ENCODE measurements at regions not wholly inside any gene's neighbourhood (a gene's known extent, or its start where the extent isn't known, plus 50 kb on each side); places are given as distances from the start of the nearest gene placed in this dataset.
"Not testable (repeated sequence)": the region's sequence is repeated elsewhere in the genome, so short reads cannot be mapped to it uniquely, and the experiment has no call there.

DNA sequence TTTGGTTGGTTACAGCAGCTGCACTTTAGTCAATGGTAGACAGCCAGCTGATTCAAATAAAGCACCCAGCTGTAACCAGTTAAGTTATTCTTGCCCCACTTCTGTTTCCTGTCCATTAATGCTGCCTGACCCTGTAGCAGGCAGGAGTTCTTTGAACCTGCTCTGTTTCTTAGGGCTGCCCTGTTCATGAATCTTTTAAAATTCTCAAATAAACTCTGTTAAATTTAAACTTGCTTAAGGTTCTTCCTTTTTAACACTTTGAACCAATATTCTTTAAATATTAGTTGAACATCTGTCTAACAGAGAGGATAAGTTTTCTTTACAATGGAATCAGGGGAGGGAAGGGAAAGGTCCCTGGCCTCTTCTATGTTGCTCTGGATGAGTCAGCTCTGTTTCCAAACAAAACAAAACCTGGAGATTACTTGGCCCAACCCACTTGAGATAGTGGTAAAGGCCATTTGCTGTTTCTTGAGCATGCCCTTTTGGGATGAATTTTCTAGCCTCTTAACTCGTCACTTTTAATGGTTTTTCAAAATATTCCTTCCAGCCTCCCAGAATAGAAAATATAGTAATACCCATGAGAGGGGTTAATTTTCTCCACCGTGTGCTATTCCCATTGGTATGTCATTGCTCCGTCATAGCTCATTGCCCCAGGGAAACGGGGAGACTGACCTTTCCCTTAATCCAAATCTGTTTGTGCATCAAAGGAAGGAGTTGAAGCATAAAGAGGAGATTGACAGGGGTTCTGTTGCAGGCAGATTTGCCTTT lies 112.1 kb upstream of the FHL2 start:
- no peak overlapping the region for H3K4me3 ChIP-seq
- TF ChIP-seq FOXP2 (optimal IDR thresholded peaks at IDR 0.05; ENCODE audit: control extremely low read depth, extremely low read length, insufficient read depth), result no peak
- no peak for TF ChIP-seq POLR2AphosphoS5 (IDR thresholded peaks at IDR 0.05; ENCODE audit: borderline replicate concordance, low read depth, low read length)
- TF ChIP-seq EZH2 (IDR thresholded peaks at IDR 0.05), result no peak
- DNase-seq (ENCODE audit: low read depth, low spot score), result no peak
- H3K9me3 ChIP-seq (ENCODE audit: low read depth, low read length), result no peaks in the 10 kb centered on the region
- no peak overlapping the region for H3K9ac ChIP-seq (ENCODE audit: insufficient read length)
- H3K36me3 ChIP-seq (ENCODE audit: insufficient read depth, low read length), result no peaks in the 10 kb centered on the region
- no peak overlapping the region for H3K27ac ChIP-seq

DNA sequence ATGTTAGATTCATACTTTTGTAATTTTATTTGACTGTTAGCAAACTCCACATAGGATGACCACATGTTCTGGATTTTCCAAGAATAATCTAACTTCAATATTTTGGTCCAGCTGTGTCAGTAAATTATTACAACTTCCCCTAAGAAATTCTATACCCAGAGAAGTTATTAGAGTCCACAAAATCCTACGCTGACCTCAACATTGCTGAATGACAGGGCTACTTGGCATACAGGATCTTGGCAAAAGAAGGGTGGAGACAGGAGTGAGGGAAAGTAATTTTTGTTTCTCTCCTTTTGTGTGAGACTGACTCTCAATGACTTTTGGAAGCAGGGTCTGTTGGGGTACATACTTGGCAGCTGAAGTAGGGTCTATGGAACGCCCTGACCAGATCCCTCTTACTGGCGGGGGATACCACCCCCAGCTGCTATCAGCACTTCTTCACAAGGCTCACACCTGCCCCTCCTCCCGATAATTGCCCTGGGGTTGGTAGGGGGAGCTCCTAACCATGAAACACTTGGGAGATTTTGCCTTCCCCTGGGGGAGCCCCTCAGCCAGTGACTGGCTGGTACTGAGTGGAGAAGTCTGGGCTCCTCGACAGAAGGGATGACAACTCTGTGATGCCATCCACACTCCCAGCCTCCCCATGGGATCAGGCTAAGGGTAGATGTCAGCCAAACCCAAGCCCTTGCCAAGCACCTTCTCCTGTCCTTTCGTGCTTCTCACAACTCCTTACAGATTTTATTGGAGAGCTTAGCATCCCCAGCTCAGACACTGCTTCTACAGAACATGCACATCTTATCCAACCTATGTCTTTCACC lies 110.6 kb upstream of the FHL2 start:
- Histone ChIP-seq H3K9ac (ENCODE audit: insufficient read length) (no peak overlapping the region), H3K9me3 (ENCODE audit: low read depth, low read length) (no peaks in the 10 kb centered on the region), H3K4me3 (no peak overlapping the region), H3K27ac (no peak overlapping the region), H3K36me3 (ENCODE audit: insufficient read depth, low read length) (no peaks in the 10 kb centered on the region)
- DNase-seq (ENCODE audit: low read depth, low spot score), result no peak
- TF ChIP-seq POLR2AphosphoS5 (IDR thresholded peaks at IDR 0.05; ENCODE audit: borderline replicate concordance, low read depth, low read length) (no peak), EZH2 (IDR thresholded peaks at IDR 0.05) (no peak), FOXP2 (optimal IDR thresholded peaks at IDR 0.05; ENCODE audit: control extremely low read depth, extremely low read length, insufficient read depth) (no peak)

DNA sequence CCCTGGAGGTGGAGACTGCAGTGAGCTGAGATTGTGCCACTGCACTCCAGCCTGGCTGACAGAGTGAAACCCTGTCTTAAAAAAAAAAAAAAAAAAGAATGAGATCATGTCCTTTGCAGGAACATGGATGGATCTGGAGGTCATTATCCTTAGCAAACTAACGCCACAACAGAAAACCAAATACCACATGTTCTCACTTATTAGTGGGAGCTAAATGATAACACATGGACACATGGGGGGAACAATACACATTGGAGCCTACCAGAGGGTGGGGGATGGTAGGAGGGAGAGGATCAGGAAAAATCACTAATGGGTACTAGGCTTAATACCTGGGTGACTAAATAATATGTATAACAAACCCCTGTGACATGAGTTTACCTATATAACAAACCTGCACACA lies 108.0 kb upstream of the FHL2 start:
- not testable (repeated sequence) for DNase-seq (ENCODE audit: low read depth, low spot score); H3K27ac ChIP-seq; H3K9ac ChIP-seq (ENCODE audit: insufficient read length); H3K9me3 ChIP-seq (ENCODE audit: low read depth, low read length); H3K4me3 ChIP-seq; H3K36me3 ChIP-seq (ENCODE audit: insufficient read depth, low read length)

DNA sequence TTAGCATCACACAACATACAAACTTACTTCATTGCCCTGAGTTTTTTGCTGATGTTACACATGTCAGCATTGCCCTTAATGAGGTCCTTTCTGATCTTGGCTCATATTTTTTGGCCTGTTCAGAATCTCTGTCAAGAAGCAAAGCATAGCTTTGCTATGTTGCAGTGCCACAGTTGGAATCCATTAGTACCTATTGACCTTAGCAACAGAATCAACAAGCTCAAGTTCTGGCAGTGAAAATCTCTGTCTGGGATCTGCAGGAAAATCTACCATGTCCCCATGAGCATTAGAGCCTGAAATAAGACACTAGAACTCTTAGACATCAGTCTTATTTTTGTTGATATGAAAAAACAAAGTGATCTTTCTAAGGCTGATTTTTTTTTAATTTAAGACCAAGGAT lies 105.6 kb upstream of the FHL2 start:
- no peak for DNase-seq (ENCODE audit: low read depth, low spot score)
- TF ChIP-seq FOXP2 (optimal IDR thresholded peaks at IDR 0.05; ENCODE audit: control extremely low read depth, extremely low read length, insufficient read depth) (no peak), POLR2AphosphoS5 (IDR thresholded peaks at IDR 0.05; ENCODE audit: borderline replicate concordance, low read depth, low read length) (no peak), EZH2 (IDR thresholded peaks at IDR 0.05) (no peak)
- no peak overlapping the region for H3K9ac ChIP-seq (ENCODE audit: insufficient read length)
- no peaks in the 10 kb centered on the region for H3K36me3 ChIP-seq (ENCODE audit: insufficient read depth, low read length)
- H3K9me3 ChIP-seq (ENCODE audit: low read depth, low read length), result no peaks in the 10 kb centered on the region
- no peak overlapping the region for H3K4me3 ChIP-seq
- H3K27ac ChIP-seq, result no peak overlapping the region

DNA sequence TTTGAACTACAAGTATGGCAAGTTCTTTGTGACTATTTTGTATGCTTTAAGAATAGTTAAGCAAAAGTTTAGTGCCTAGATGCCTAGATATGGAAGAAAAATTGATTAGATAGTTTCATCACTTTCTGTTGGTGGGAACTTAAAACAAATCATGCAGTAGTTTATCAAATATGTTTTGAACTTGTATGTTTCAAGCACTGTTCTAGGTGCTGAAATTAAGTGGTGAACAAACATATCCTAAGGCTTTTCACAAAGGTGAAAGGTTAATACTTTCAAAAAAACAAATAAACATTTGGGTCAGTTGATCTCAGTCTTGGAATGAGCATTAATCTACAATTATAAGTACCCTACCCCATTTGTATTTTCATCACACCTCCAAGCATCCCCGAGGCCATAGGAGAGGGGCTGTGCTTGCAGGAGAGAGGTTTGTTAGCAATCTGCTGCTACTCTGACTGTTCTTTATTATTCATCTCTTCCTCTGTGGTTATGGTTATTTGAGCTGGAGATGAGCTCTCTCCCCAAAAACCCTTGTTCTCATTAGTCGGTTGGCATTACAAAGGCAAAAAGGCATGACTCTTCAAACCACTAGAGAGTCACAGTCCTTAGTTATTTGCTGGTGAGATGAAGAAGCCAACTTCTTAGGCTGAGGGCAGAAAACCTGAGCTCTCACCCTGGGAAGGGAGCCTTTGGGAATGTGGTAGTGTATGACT lies 103.9 kb upstream of the FHL2 start:
- Histone ChIP-seq H3K9me3 (ENCODE audit: low read depth, low read length) (no peaks in the 10 kb centered on the region), H3K36me3 (ENCODE audit: insufficient read depth, low read length) (no peaks in the 10 kb centered on the region), H3K4me3 (no peak overlapping the region), H3K27ac (no peak overlapping the region), H3K9ac (ENCODE audit: insufficient read length) (no peak overlapping the region)
- no peak for TF ChIP-seq FOXP2 (optimal IDR thresholded peaks at IDR 0.05; ENCODE audit: control extremely low read depth, extremely low read length, insufficient read depth)
- DNase-seq (ENCODE audit: low read depth, low spot score), result no peak

DNA sequence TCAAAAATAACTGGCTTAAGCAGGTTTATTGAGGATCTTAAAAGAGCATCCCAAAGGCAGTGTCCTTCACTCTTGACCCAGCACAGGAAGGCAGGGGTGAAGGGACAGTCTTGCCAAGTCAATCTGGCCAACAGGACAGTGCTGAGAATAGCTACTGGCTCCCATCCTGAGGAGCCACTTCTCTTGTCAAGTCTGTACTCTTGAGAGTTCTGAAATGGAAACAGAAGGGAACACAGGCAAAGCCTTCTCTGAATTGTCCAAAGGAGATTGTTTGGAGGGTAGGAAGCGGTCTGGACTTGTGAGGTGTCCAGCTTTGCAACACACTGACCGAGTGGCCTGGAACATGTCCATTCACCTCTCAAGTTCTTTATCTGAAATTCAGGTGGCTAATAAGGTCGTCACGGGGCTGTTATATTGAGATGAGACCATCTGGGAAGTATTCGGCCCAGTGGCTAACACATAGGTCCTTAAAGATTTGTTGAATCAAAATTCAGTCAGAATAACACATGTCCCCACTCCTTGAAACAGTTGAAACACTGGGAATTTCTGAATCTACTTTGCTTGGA lies 99.5 kb upstream of the FHL2 start:
- Histone ChIP-seq H3K9ac (ENCODE audit: insufficient read length) (no peak overlapping the region), H3K27ac (no peak overlapping the region), H3K36me3 (ENCODE audit: insufficient read depth, low read length) (no peaks in the 10 kb centered on the region), H3K4me3 (no peak overlapping the region), H3K9me3 (ENCODE audit: low read depth, low read length) (no peaks in the 10 kb centered on the region)
- TF ChIP-seq FOXP2 (optimal IDR thresholded peaks at IDR 0.05; ENCODE audit: control extremely low read depth, extremely low read length, insufficient read depth), result no peak
- TF ChIP-seq EZH2 (IDR thresholded peaks at IDR 0.05), result no peak
- no peak for TF ChIP-seq POLR2AphosphoS5 (IDR thresholded peaks at IDR 0.05; ENCODE audit: borderline replicate concordance, low read depth, low read length)
- no peak for DNase-seq (ENCODE audit: low read depth, low spot score)

DNA sequence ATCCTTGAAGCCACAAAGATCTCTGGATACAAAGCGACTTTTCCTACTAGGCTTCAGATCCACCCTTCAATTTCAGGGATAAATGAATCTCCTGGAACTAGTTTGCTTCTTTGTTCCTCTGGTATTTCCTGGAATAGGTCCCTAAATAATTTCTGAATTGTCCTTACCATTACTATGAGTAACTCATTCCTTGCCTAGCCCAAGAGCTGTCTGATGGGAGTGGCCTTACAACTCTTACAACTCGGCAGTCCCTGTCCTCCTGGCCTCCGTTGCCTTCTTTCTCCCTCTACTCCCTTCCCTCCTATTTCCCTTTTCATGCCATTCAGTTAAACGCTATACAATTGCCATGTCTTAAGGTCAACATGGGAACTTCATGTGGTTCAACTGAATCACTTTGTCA lies 98.2 kb upstream of the FHL2 start:
- no peak for TF ChIP-seq FOXP2 (optimal IDR thresholded peaks at IDR 0.05; ENCODE audit: control extremely low read depth, extremely low read length, insufficient read depth)
- TF ChIP-seq EZH2 (IDR thresholded peaks at IDR 0.05), result no peak
- no peak for TF ChIP-seq POLR2AphosphoS5 (IDR thresholded peaks at IDR 0.05; ENCODE audit: borderline replicate concordance, low read depth, low read length)

DNA sequence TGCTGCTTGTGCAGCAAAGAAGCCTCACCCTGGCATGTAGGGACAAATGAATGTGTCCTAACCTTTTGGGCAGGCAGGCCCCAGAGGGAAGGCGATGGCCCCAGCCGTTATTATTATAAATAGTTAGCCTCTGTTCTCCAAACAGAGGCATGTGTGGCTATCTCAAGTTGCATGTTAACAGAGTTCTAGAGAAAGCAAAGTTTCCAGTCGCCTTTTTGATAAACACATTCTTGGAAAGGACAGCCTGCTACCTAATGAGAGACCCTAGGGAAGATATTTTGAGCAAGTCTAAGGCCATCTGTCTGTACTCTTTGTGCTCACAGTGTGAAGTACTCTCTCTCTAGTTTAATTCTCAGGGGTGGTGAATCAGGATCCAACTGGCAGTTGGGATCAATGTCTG lies 97.4 kb upstream of the FHL2 start:
- DNase-seq (ENCODE audit: low read depth, low spot score), result no peak
- Histone ChIP-seq H3K36me3 (ENCODE audit: insufficient read depth, low read length) (no peaks in the 10 kb centered on the region), H3K4me3 (no peak overlapping the region), H3K27ac (no peak overlapping the region), H3K9ac (ENCODE audit: insufficient read length) (no peak overlapping the region), H3K9me3 (ENCODE audit: low read depth, low read length) (no peaks in the 10 kb centered on the region)
- TF ChIP-seq EZH2 (IDR thresholded peaks at IDR 0.05) (no peak), POLR2AphosphoS5 (IDR thresholded peaks at IDR 0.05; ENCODE audit: borderline replicate concordance, low read depth, low read length) (no peak), FOXP2 (optimal IDR thresholded peaks at IDR 0.05; ENCODE audit: control extremely low read depth, extremely low read length, insufficient read depth) (no peak)

More for the DNA sequence above, 98.2 kb upstream of the FHL2 start:
- Histone ChIP-seq H3K9me3 (ENCODE audit: low read depth, low read length) (no peaks in the 10 kb centered on the region), H3K4me3 (no peak overlapping the region), H3K27ac (no peak overlapping the region), H3K9ac (ENCODE audit: insufficient read length) (no peak overlapping the region), H3K36me3 (ENCODE audit: insufficient read depth, low read length) (no peaks in the 10 kb centered on the region)
- no peak for DNase-seq (ENCODE audit: low read depth, low spot score)

Data from SK-N-MC (cell line).